ENCODE measurements at regions not wholly inside any gene's neighbourhood (a gene's known extent, or its start where the extent isn't known, plus 50 kb on each side); places are given as distances from the start of the nearest gene placed in this dataset.

GRCh38 chr2:184297085-184297484 lies 301.2 kb upstream of the ZNF804A start:
- Histone ChIP-seq H3K27me3 (no peaks in the 10 kb centered on the region), H3K9me3 (no peaks in the 10 kb centered on the region), H3K27ac (no peak overlapping the region), H3K36me3 (no peaks in the 10 kb centered on the region), H3K4me1 (no peaks in the 10 kb centered on the region), H3K4me3 (no peak overlapping the region)
- no peak for DNase-seq
- no peak for TF ChIP-seq CTCF (IDR thresholded peaks at IDR 0.05)
- TF ChIP-seq POLR2A (IDR thresholded peaks at IDR 0.05): no peak

DNA sequence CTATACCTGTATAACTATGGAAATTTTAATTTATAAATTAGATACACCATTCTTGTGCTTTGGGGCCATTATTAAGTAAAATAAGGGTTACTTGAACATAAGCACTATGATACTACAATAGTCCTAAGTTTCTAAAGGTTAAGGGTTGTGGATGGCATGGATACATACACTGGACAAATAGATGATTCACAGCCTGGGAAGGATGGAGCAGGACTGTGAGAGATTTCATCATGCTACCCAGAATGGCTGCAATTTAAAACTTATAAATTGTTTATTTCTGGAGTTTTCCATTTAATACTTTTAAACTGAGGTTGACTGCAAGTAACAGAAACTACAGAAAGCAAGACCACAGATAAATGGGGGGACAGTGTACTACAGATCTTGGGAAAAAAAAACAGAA lies 295.8 kb upstream of the ZNF804A start:
- no peaks in the 10 kb centered on the region for H3K9me3 ChIP-seq
- H3K4me3 ChIP-seq: no peak overlapping the region
- DNase-seq: no peak
- H3K36me3 ChIP-seq: no peaks in the 10 kb centered on the region
- TF ChIP-seq POLR2A (IDR thresholded peaks at IDR 0.05) (no peak), CTCF (IDR thresholded peaks at IDR 0.05) (no peak)
- no peak overlapping the region for H3K27ac ChIP-seq
- no peaks in the 10 kb centered on the region for H3K4me1 ChIP-seq
- no peaks in the 10 kb centered on the region for H3K27me3 ChIP-seq

DNA sequence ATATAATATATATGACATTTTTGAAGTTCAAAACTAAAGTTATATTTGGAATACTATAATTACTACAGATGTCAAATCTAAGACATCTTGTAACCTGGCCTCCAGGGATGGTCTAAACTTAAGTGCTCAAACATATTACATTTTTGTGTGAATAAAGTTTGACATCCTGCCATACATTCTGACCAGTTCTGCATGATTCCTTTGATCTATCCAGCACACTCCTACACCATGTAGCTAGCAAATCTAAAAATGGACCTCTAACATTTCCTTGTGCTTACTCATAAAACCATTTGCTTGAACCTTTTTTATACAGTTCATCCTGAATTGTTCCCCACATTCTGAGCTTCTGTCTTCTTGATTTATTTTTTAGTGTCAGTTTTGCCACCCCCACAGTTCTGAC lies 294.3 kb upstream of the ZNF804A start:
- Histone ChIP-seq H3K27me3 (no peaks in the 10 kb centered on the region), H3K9me3 (no peaks in the 10 kb centered on the region), H3K4me1 (no peaks in the 10 kb centered on the region), H3K27ac (no peak overlapping the region), H3K36me3 (no peaks in the 10 kb centered on the region), H3K4me3 (no peak overlapping the region)
- TF ChIP-seq POLR2A (IDR thresholded peaks at IDR 0.05) (no peak), CTCF (IDR thresholded peaks at IDR 0.05) (no peak)
- DNase-seq: no peak

DNA sequence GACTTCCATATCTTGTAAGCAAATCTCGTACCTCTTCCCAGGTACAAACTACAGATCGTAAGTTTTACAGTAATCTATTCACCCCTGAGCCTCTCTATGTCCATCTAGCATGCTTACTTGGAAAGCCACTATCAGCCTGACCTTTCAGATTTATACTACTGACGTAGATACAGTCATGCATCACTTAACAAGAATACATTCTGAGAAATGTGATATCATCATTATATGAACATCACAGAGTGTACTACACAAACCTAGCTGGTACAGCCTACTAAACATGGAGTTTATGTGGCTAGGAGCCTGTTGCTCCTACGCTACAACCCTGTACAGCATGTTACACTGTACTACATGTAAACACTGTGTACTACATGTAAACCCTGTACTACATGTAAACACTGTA lies 293.2 kb upstream of the ZNF804A start:
- no peak for TF ChIP-seq CTCF (IDR thresholded peaks at IDR 0.05)
- no peak for TF ChIP-seq POLR2A (IDR thresholded peaks at IDR 0.05)
- DNase-seq: no peak
- Histone ChIP-seq H3K27me3 (no peaks in the 10 kb centered on the region), H3K9me3 (no peaks in the 10 kb centered on the region), H3K27ac (no peak overlapping the region), H3K36me3 (no peaks in the 10 kb centered on the region), H3K4me3 (no peak overlapping the region), H3K4me1 (no peaks in the 10 kb centered on the region)

DNA sequence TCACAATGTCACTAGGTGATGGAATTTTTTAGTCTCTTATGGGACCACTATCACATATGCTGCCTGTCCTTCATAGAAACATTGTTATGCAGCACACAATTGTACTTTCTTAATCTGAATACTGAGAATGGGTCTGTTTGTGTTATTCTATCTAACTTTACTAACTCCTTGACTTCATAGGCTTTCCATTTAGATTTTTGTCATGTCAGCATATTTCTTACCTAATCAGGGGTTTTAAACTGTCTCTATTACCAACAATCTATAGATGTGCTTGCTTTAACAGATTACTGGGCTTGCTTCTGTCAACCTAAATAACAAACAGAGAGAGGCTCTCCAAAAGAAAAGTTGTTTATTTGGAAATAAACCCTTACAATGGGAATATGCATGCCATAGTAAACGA lies 289.6 kb upstream of the ZNF804A start:
- no peak for DNase-seq
- Histone ChIP-seq H3K27me3 (no peaks in the 10 kb centered on the region), H3K4me1 (no peaks in the 10 kb centered on the region), H3K9me3 (no peaks in the 10 kb centered on the region), H3K4me3 (no peak overlapping the region), H3K27ac (no peak overlapping the region), H3K36me3 (no peaks in the 10 kb centered on the region)
- TF ChIP-seq POLR2A (IDR thresholded peaks at IDR 0.05) (no peak), CTCF (IDR thresholded peaks at IDR 0.05) (no peak)

GRCh38 chr2:184312970-184313369 lies 285.4 kb upstream of the ZNF804A start:
- H3K36me3 ChIP-seq: no peaks in the 10 kb centered on the region

More at GRCh38 chr2:184312970-184313369, 285.4 kb upstream of the ZNF804A start:
- TF ChIP-seq CTCF (IDR thresholded peaks at IDR 0.05) (no peak), POLR2A (IDR thresholded peaks at IDR 0.05) (no peak)
- no peaks in the 10 kb centered on the region for H3K27me3 ChIP-seq
- no peak for DNase-seq
- H3K27ac ChIP-seq: no peak overlapping the region
- no peak overlapping the region for H3K4me3 ChIP-seq
- H3K9me3 ChIP-seq: no peaks in the 10 kb centered on the region
- no peaks in the 10 kb centered on the region for H3K4me1 ChIP-seq

All from Peyer's patch (tissue), 4 donors.